OCI-LY7 (cell line): ENCODE measurements at regions not wholly inside any gene's neighbourhood (a gene's known extent, or its start where the extent isn't known, plus 50 kb on each side); places are given as distances from the start of the nearest gene placed in this dataset.

Experiments used
- BruUV-seq: library from RNA; stranded (reverse); fragments of 400-500 nt; replicated peaks from 2 replicates; lab custom pipeline; 2021; lab: Mats Ljungman, UMichigan
- CTCF ChIA-PET: fragments of 300-600 bp; sonication (Branson Sonifier 250); formaldehyde crosslinking; loops from one replicate; lab custom pipeline; 2022; ENCODE audit warnings: antibody characterized with exemption; ENCODE audit not compliant: unreplicated experiment; lab: Charles Lee
- POLR2A ChIA-PET: fragments of 300-600 bp; sonication (Branson Sonifier 250); formaldehyde crosslinking; loops from one replicate; lab custom pipeline; 2022; ENCODE audit warnings: antibody characterized with exemption; lab: Charles Lee
- DNase-seq: peaks from one replicate; pipeline ENCODE4 v3.0.0-alpha.2; 2015; ENCODE audit warnings: low spot score
- H2AFZ ChIP-seq: fragments of 200-600 bp; sonication (generic), shearing (Covaris generic); 2 replicates; pipeline ENCODE4 v1.6.1; 2014; ENCODE audit warnings: mild to moderate bottlenecking, antibody characterized with exemption, low read length, moderate library complexity
- H3K27ac ChIP-seq: fragments of 200-600 bp; sonication (generic); 2 replicates; pipeline ENCODE4 v1.5.1; 2014; ENCODE audit warnings: mixed run types, low read depth, mild to moderate bottlenecking, moderate library complexity, low read length, inconsistent platforms; ENCODE audit not compliant: poor library complexity, severe bottlenecking
- H3K36me3 ChIP-seq: fragments of 200-600 bp; sonication (generic); 2 replicates; pipeline ENCODE4 v1.6.1; 2014; ENCODE audit warnings: mild to moderate bottlenecking, antibody characterized with exemption, low read length, moderate library complexity, mixed read lengths; ENCODE audit not compliant: insufficient read depth
- H3K4me1 ChIP-seq: fragments of 200-600 bp; sonication (generic); 2 replicates; pipeline ENCODE4 v1.5.1; 2014; ENCODE audit warnings: mild to moderate bottlenecking, low read length; ENCODE audit not compliant: insufficient read depth, poor library complexity, severe bottlenecking
- H3K4me2 ChIP-seq: fragments of 200-600 bp; sonication (generic); 2 replicates; pipeline ENCODE4 v1.6.1; 2014; ENCODE audit warnings: mild to moderate bottlenecking, low read length
- H3K4me3 ChIP-seq: fragments of 200-600 bp; sonication (generic); 2 replicates; pipeline ENCODE4 v1.5.1; 2014; ENCODE audit warnings: mild to moderate bottlenecking, low read depth, low read length; ENCODE audit not compliant: poor library complexity, severe bottlenecking
- H3K79me2 ChIP-seq: fragments of 200-600 bp; sonication (generic); 2 replicates; pipeline ENCODE4 v1.6.1; 2016; ENCODE audit warnings: low read depth, mild to moderate bottlenecking, low read length, moderate library complexity, mixed read lengths; ENCODE audit not compliant: insufficient read depth
- H3K9me2 ChIP-seq: fragments of 200-600 bp; sonication (generic); 2 replicates; pipeline ENCODE4 v1.6.1; 2016; ENCODE audit warnings: mild to moderate bottlenecking, low read length, mixed read lengths; ENCODE audit not compliant: insufficient read depth
- H3K9me3 ChIP-seq: fragments of 200-600 bp; sonication (generic); 2 replicates; pipeline ENCODE4 v1.6.1; 2014; ENCODE audit warnings: mild to moderate bottlenecking, mixed run types, low read length, mixed read lengths
- H4K20me1 ChIP-seq: fragments of 200-600 bp; sonication (generic); 2 replicates; pipeline ENCODE4 v1.6.1; 2014; ENCODE audit warnings: mild to moderate bottlenecking, antibody characterized with exemption, low read length, moderate library complexity, mixed read lengths; ENCODE audit not compliant: insufficient read depth
- CTCF ChIP-seq: fragments of 200-600 bp; sonication (generic); conservative IDR thresholded peaks from 2 replicates; pipeline ENCODE4 v1.5.1; 2014; ENCODE audit warnings: mild to moderate bottlenecking, antibody characterized with exemption, low read length, moderate library complexity, mixed read lengths
- EZH2phosphoT487 ChIP-seq: fragments of 200-600 bp; sonication (generic); IDR thresholded peaks from 2 replicates; pipeline ENCODE4 v1.6.1; 2018; ENCODE audit warnings: low read depth, borderline replicate concordance, mild to moderate bottlenecking, mixed run types, antibody characterized with exemption, low read length, moderate library complexity, mixed read lengths
- intact Hi-C: fragments of 100-400 bp; cut with micrococcal nuclease; formaldehyde crosslinking; loops from one replicate; pipeline ENCODE4 v1.10.0; 2022; ENCODE audit not compliant: unreplicated experiment

- no peak for DNase-seq
- Histone ChIP-seq H3K4me2 (no peak overlapping the region), H3K9me3 (no peaks in the 10 kb centered on the region), H4K20me1 (no peaks in the 10 kb centered on the region), H3K4me1 (no peaks in the 10 kb centered on the region), H3K4me3 (no peak overlapping the region), H3K9me2 (no peaks in the 10 kb centered on the region), H3K27ac (no peak overlapping the region), H3K36me3 (no peaks in the 10 kb centered on the region), H3K79me2 (no peaks in the 10 kb centered on the region), H2AFZ (no peak overlapping the region)
- intact Hi-C loops: no loop called here
- POLR2A ChIA-PET: no interaction called here
- BruUV-seq: no TSS peak
- CTCF ChIA-PET: no interaction called here
- TF ChIP-seq CTCF (no peak), EZH2phosphoT487 (no peak)
These were observed 785.3 kb upstream of the RIOK2 start for GRCh38 chr5:97968346-97968745.

GRCh38 chr5:97979740-97980139 is 793.7 kb upstream of the RGMB start:
- Histone ChIP-seq H3K9me3 (no peaks in the 10 kb centered on the region), H3K27ac (no peak overlapping the region), H3K4me2 (no peak overlapping the region), H3K36me3 (no peaks in the 10 kb centered on the region), H4K20me1 (no peaks in the 10 kb centered on the region), H2AFZ (no peak overlapping the region), H3K9me2 (no peaks in the 10 kb centered on the region), H3K4me1 (no peaks in the 10 kb centered on the region), H3K4me3 (no peak overlapping the region), H3K79me2 (no peaks in the 10 kb centered on the region)
- no peak for TF ChIP-seq EZH2phosphoT487
- no peak for TF ChIP-seq CTCF
- intact Hi-C loops: no loop called here
- DNase-seq: no peak
- POLR2A ChIA-PET: no interaction called here
- BruUV-seq: no TSS peak
- CTCF ChIA-PET: no interaction called here

DNA sequence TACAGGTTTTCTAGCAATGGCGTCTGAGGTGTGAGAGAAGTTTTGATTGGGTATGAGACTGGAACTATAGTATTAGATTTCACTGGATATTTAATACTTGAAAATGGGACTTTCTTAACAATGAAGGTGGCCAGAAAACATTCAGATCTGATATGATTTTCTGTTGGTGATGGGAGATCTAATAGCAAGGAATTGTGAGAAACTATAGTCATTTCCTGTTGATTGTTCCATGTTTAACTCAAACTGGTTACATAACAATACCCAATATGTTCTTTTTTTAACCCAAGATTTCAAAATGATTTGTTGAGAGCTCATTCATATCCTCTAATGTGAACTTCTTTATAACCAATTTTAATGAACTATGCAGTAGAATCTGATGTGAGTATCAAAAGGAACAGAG is 793.2 kb upstream of the RGMB start:
- H3K9me3 ChIP-seq: no peaks in the 10 kb centered on the region
- H4K20me1 ChIP-seq: no peaks in the 10 kb centered on the region
- CTCF ChIA-PET: no interaction called here
- no peaks in the 10 kb centered on the region for H3K4me1 ChIP-seq
- no peak overlapping the region for H3K4me3 ChIP-seq
- no peaks in the 10 kb centered on the region for H3K9me2 ChIP-seq
- no peak overlapping the region for H3K4me2 ChIP-seq
- no TSS peak for BruUV-seq
- no peak overlapping the region for H2AFZ ChIP-seq
- no peaks in the 10 kb centered on the region for H3K36me3 ChIP-seq
- POLR2A ChIA-PET: no interaction called here
- no peaks in the 10 kb centered on the region for H3K79me2 ChIP-seq
- intact Hi-C loops: no loop called here
- no peak overlapping the region for H3K27ac ChIP-seq
- no peak for TF ChIP-seq CTCF
- DNase-seq: no peak
